ENCODE measurements at regions not wholly inside any gene's neighbourhood (a gene's known extent, or its start where the extent isn't known, plus 50 kb on each side); places are given as distances from the start of the nearest gene placed in this dataset.

GRCh38 chr14:71250347-71250746 is 343.1 kb downstream of the PCNX1 start:
- TF ChIP-seq CTCF (IDR thresholded peaks at IDR 0.05; ENCODE audit: low read length) (no peak), EZH2 (IDR thresholded peaks at IDR 0.05; ENCODE audit: borderline replicate concordance, low read length) (no peak)

All from OCI-LY1 (cell line).